ENCODE measurements at regions not wholly inside any gene's neighbourhood (a gene's known extent, or its start where the extent isn't known, plus 50 kb on each side); places are given as distances from the start of the nearest gene placed in this dataset. TPM values are rescaled to one million over a fixed set of nuclear protein-coding genes. Genes with fewer than 3 reads are reported as not detected.
"Not testable (repeated sequence)": the region's sequence is repeated elsewhere in the genome, so short reads cannot be mapped to it uniquely, and the experiment has no call there.

- no peak for DNase-seq (ENCODE audit: low read depth)
- Histone ChIP-seq H3K27me3 (ENCODE audit: control insufficient read depth, insufficient read depth, low read length) (peaks cover 1% of the 10 kb centered on the region; the same call in 1 of the 2 replicates), H3K36me3 (ENCODE audit: control insufficient read depth, insufficient read depth, low read length) (no peaks in the 10 kb centered on the region), H3K4me3 (ENCODE audit: low read depth, low read length) (no peak overlapping the region)
- TF ChIP-seq CTCF (IDR thresholded peaks at IDR 0.05; ENCODE audit: insufficient read depth, low read depth, low read length) = no peak
- ChIA-PET CTCF (interaction anchor here (1.0 kb wide), 1 partner anchor 12 kb away, joined by 3 read pairs; no protein-coding TSS in a partner anchor), POLR2A (no interaction called here)
These were observed 71.5 kb upstream of the N4BP1 start for GRCh38 chr16:48681520-48681919.

- ChIA-PET POLR2A (no interaction called here), CTCF (interaction anchor here (1.0 kb wide), 1 partner anchor 11 kb away, joined by 3 read pairs; no protein-coding TSS in a partner anchor)
- no peak for TF ChIP-seq CTCF (IDR thresholded peaks at IDR 0.05; ENCODE audit: insufficient read depth, low read depth, low read length)
- peaks cover 1% of the 10 kb centered on the region; the same call in 1 of the 2 replicates for H3K27me3 ChIP-seq (ENCODE audit: control insufficient read depth, insufficient read depth, low read length)
- DNase-seq (ENCODE audit: low read depth) = no peak
- no peaks in the 10 kb centered on the region for H3K36me3 ChIP-seq (ENCODE audit: control insufficient read depth, insufficient read depth, low read length)
- H3K4me3 ChIP-seq (ENCODE audit: low read depth, low read length) = no peak overlapping the region
These were observed 70.9 kb upstream of the N4BP1 start for GRCh38 chr16:48680881-48681280.

- ChIA-PET POLR2A (no interaction called here), CTCF (interaction anchor here (1.6 kb wide), 1 partner anchor 10 kb away, joined by 7 read pairs; no protein-coding TSS in a partner anchor)
- DNase-seq (ENCODE audit: low read depth) = no peak
- TF ChIP-seq CTCF (IDR thresholded peaks at IDR 0.05; ENCODE audit: insufficient read depth, low read depth, low read length) = no peak
- H3K27me3 ChIP-seq (ENCODE audit: control insufficient read depth, insufficient read depth, low read length) = no peaks in the 10 kb centered on the region
- no peaks in the 10 kb centered on the region for H3K36me3 ChIP-seq (ENCODE audit: control insufficient read depth, insufficient read depth, low read length)
- H3K4me3 ChIP-seq (ENCODE audit: low read depth, low read length) = no peak overlapping the region
These were observed 66.9 kb upstream of the N4BP1 start for GRCh38 chr16:48676836-48677235.

GRCh38 chr16:48668184-48668583 is 58.2 kb upstream of the N4BP1 start:
- CTCF ChIA-PET; H3K4me3 ChIP-seq (ENCODE audit: low read depth, low read length); H3K27me3 ChIP-seq (ENCODE audit: control insufficient read depth, insufficient read depth, low read length); H3K36me3 ChIP-seq (ENCODE audit: control insufficient read depth, insufficient read depth, low read length); POLR2A ChIA-PET; DNase-seq (ENCODE audit: low read depth): not testable (repeated sequence)

GRCh38 chr16:48659940-48660339 is 50.0 kb upstream of the N4BP1 start:
- ChIA-PET CTCF (no interaction called here), POLR2A (no interaction called here)
- DNase-seq (ENCODE audit: low read depth) = no peak
- Histone ChIP-seq H3K36me3 (ENCODE audit: control insufficient read depth, insufficient read depth, low read length) (no peaks in the 10 kb centered on the region), H3K27me3 (ENCODE audit: control insufficient read depth, insufficient read depth, low read length) (no peaks in the 10 kb centered on the region), H3K4me3 (ENCODE audit: low read depth, low read length) (no peak overlapping the region)
- TF ChIP-seq CTCF (IDR thresholded peaks at IDR 0.05; ENCODE audit: insufficient read depth, low read depth, low read length) = no peak

Small RNA genes in the stretch of these regions (small RNA-seq; reads per million reads assigned to genes)
- gene AC023827.1 (ENCODE audit: insufficient read length, low read depth, low replicate concordance) (not detected), gene MTND4LP25 (ENCODE audit: insufficient read length, low read depth, low replicate concordance) (not detected), gene RNU6-257P (ENCODE audit: insufficient read length, low read depth, low replicate concordance) (not detected)

Measured in BJ (cell line).